Hepatocyte (in vitro differentiated cells): ENCODE measurements at regions not wholly inside any gene's neighbourhood (a gene's known extent, or its start where the extent isn't known, plus 50 kb on each side); places are given as distances from the start of the nearest gene placed in this dataset.

ENCODE experiments used
- CTCF ChIP-seq: fragments of 200-600 bp; sonication (generic); IDR thresholded peaks from 2 replicates; pipeline ENCODE4 v1.5.1; 2016; ENCODE audit warnings: antibody characterized with exemption, mild to moderate bottlenecking; ENCODE audit not compliant: poor library complexity
- EZH2 ChIP-seq: fragments of 200-600 bp; sonication (generic); IDR thresholded peaks from 2 replicates; pipeline ENCODE4 v1.6.1; 2016; ENCODE audit warnings: antibody characterized with exemption, mild to moderate bottlenecking, borderline replicate concordance

- TF ChIP-seq EZH2 (no peak), CTCF (no peak)
Measured at GRCh38 chr4:18626996-18627395, 605.4 kb upstream of the LCORL start.
